HG03066 (cell line): ENCODE measurements at regions not wholly inside any gene's neighbourhood (a gene's known extent, or its start where the extent isn't known, plus 50 kb on each side); places are given as distances from the start of the nearest gene placed in this dataset.

Experiments used
- ATAC-seq: cut with Tn5 transposase; IDR thresholded peaks from one replicate; pipeline ENCODE4 v1.9.1; 2021; ENCODE audit warnings: low read depth; ENCODE audit not compliant: unreplicated experiment

DNA sequence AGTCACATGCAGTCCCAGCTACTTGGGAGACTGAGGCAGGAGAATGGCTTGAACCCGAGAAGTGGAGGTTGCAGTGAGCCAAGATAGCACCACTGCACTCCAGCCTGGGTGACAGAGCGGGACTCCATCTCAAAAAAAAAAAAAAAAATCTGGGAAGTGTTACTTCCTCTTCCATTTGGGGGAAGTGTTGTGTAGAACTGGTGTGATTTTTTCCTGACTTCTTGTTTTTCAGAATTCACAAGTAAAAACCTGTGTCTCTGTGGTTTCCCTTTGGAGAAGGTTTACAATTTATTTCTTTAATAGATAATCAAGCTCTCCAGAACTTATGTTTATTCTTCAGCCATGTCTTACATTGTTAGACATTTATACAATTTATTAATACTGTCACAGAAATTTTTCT is 396.1 kb downstream of the BRD1 start:
- ATAC-seq = no peak

DNA sequence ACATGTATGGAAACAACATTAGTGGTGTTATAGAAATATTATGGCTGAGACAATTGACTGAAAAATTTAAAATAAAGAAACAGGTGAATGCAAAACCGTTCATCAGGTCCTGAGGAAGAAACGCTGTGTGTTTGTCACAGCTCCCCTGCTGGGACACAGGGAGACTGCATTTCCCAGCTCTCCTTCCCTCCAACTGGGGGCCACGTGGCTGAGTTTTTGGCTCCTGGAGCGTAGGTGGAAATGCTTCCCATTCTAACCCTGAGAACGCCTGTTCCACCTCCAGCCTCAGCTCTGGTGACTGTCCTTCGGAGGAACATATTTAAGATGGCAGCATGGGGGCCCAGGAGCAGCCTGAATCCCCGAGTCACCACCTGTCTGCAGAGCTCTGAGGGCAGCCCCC is 398.6 kb downstream of the BRD1 start:
- no peak for ATAC-seq

DNA sequence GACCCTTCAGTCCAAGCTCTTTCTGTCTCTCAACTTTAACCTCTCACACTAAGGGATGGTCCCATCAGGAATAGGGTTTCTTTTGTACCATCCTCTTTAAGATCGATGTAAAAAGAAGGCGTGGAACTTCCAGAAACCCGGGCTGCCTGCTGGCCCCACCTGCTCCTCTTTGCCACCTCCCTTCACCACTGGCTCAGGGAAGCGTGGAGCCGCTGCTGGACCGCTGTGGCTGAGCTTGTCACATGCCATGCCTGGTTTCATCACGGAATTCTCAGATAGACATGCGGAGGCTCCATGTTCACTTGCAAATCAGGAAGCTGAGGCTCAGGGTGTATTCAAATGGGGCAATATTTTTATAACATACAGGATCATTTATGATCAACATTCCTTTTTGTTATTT is 399.7 kb downstream of the BRD1 start:
- no peak for ATAC-seq

DNA sequence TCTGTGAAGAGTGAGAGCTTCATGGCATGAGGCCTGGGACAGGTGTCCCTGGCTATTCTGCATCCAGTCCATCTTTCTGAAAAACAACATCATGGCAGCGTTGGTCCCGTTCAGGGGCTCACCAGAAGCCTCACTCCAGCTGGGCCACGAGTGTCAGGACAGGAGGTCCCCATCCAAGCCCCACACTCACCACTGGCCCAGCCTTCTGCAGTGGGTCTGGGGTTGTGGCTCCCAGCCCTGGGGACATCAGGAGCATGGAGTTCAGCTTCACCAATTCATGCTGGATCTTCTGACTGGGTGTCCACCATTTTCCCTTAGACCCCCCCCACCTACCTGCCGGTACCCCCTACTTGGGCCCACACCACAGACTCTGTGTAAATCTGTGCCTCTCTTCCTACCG is 400.3 kb downstream of the BRD1 start:
- no peak for ATAC-seq

DNA sequence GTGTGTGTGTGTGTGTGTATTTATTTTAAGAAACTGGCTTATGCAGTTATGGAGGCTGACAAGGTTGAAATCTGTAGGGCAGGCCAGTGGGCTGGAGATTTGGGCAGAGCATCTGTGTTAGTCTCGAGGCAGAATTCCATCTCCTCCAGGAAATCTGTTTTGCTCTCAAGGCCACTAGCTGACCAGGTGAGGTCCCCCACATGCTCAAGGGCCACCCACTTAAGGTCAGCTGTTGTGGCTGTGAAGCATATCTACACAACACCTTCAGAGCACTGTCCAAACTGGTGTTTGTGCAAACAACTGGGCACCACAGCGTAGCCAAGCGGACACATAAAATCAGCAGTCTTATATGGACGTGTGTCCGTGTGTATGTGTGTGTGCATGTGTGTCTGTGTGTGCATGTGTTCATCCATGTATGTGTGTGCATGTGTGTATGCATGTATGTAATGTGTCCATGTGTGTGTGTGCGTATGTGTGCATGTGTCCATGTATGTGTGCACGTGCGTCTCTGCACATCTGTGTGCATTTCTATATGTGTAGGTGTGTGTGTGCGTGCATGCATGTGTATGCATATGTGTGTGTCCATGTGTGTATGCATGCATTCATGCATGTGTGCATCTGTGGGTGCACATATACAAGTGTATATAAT is 400.9 kb downstream of the BRD1 start:
- no peak for ATAC-seq

DNA sequence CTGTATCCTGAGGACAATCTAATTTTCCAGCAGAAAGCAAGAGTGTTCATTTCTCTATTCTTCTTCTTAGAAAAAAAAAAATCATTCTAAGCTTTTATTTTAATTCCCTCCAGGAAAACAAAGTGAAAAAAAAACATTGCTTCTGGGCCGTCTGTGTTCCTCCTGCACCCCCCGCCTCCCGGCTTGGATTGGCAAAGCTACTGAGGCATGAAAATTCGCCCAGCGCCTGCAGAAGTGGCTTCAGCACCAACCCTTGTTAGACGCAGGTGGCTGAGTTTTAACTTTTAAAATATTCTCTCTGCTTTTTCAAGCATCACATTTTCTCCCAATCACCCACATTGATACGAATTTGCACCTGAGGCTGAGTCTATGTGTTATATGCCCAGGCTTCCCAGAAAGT is 401.6 kb downstream of the BRD1 start:
- no peak for ATAC-seq

DNA sequence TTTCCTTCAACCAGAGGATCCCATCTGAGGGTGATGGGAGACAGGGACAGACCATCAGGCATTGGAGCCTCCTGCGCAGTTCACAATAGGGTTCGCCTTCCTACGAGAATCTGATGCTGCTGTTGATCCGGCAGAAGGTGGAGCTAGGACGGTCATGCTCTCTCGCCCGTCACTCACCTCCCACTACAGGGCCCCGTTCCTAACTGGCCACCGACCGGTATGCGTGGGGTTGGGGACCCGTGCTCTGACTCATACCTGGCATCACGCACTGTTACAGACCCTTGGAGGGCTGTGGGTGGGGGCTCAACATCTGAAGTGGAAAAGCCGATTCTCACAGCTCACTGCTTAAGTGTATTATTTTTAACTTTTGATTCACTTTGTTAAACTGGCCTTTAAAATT is 402.3 kb downstream of the BRD1 start:
- ATAC-seq = no peak

DNA sequence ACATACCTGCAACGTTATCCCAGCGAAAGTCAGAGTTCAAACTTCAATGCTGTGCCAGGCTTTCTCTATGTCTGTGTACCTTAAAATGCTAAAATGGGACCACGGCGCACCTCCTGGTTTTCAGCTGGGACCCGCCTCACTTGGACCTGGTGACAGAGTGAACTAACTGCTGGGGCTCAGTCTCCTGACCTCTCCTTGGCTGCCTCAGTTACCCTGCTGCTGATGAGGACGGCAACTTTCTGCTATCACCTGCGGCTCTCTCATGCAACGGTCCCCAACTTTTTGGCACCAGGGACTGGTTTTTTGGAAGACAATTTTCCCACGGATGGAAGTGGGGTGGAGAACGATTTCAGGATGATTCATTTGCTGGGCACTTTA is 402.8 kb downstream of the BRD1 start:
- ATAC-seq = no peak

DNA sequence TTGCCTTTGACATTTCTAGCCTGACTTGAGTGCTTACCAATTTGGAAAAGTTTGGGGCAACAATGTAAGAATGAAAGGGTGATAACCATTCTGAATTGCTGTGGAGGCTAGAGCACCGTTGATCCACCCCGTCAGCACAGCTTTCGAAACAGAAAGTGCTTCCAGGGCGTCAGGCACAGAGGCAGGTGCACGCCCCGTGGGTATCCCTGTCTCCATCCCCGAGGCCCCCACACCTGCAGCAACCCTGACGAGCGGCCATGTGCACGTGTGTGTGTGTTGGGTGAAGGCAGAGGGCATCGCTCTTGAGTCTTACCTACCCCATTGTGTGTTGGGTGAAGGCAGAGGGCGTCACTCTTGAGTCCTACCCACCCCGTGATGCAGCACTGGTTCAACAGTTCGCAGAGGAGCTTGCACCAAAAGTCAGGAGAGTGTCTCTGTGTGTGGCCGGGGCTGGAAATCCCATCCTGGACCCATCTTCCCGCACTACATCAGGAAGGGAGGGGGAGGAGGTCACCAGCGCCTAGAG is 404.5 kb downstream of the BRD1 start:
- ATAC-seq = no peak

DNA sequence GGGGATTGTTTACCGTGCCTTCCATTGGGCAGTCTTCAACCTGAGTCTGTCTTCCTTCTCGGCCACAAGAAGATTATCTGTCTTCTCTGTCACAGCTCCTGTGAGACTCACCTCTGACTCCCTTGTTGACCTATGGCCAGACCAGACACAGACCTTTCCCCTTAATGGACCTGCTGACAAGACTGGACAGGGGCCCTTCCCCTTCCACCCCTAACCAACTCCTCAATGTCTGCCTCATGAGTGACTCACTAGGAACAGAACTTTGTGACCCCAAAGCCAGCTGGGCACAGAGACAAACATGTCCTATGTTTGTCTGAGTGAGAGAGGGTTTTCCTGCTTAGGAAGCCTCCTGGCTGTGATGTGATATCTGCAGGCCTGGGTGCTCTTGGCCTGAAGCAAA is 405.0 kb downstream of the BRD1 start:
- no peak for ATAC-seq

DNA sequence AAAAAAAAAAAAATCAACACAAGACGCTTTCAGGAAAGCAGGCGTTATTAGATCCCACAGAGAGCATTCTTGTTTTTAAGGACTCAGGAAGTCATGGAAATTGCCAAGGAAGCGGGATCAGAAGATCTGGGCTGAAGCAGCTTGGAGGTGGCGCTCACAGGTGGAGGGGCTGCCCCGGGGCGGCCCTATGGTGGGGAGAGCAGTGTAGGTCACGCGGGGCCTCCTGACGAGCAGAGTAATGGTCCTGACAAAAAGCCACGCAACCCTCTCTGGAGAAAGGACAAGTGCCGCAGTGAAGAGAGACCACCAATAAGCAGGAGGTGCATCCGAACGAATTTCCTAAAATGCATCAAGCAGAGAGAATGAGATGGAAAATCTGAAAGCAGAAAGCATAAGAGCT is 407.0 kb downstream of the BRD1 start:
- ATAC-seq = no peak

DNA sequence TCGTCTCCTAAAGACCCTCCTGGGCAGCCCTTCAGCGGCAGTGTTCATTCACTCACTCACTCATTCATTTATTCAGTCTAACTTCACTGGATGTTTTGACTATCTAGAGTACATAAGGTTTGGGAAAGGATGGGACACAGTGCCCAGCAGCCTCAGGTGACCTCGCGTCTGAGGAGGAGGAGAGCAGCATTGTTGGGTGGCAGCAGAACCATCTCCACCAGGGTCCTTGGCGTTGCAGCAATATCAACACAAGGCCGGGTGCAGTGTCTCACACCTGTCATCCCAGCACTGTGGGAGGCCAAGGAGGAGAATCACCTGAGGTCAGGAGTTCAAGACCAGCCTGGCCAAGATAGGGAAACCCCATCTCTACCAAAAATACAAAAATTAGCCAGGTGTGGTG is 408.0 kb downstream of the BRD1 start:
- ATAC-seq = no peak

DNA sequence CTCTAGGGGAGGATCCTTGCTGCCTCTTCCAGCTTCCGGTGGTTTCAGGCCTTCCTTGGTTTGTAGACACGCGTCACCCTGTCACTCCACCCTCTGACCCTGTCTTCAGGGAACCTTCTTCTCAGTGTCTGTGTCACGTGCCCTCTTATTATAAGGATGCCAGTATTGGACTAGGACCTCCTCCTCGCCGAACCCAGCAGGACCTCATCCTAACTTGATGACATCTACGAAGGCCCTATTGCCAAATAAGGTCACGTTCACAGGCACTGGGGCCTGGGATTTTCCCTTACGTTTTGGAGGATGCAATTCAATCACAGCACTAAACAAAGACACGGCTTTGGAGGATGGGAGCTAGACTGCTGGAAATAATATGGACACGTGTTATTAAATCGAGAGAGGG is 408.7 kb downstream of the BRD1 start:
- no peak for ATAC-seq

DNA sequence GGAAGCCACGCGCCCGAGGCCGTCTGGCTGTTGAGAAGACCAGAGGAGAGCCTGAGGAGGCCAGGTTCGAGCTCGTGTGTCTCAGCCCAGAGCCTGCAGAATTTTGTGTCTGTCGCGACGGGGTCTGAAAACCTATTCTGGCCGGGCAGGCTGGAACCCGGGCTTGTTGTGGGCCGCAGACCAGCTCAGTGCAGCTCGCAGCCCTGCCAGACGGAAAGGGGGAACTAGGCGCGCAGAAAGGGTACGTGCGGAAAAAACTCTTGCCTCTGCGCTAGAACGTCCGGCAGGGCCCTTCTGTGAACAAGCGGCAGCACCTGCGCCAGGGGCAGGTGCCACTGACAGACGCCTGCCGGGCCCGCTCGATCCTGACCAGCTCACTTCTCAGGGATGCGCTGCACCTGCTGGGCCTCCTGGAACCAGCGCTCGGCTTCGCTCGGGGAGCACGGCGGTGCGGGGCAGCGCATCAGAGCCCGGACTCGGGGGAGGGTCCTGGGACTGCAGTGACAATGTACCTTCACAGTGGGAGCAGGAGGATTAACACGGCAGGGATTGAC is 409.3 kb downstream of the BRD1 start:
- ATAC-seq = no peak

DNA sequence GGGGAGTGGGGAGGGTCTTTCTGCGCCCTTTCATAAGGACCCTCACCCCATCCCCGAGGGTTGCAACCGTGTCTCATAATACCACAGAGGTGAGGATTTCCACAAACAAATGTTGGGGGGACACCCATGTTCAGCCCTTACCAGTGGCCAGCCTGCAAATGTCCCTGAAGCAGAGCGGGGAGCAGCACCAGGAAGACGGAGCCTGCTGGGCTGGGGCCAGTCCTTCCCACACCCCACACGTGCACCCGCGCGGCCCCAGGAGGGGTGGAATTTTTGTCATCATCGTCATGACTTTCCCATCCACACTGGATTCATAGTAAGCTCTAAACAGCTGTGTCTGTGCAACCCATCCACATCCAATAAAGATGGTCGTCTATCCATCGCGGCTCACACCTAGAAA is 409.8 kb downstream of the BRD1 start:
- no peak for ATAC-seq

DNA sequence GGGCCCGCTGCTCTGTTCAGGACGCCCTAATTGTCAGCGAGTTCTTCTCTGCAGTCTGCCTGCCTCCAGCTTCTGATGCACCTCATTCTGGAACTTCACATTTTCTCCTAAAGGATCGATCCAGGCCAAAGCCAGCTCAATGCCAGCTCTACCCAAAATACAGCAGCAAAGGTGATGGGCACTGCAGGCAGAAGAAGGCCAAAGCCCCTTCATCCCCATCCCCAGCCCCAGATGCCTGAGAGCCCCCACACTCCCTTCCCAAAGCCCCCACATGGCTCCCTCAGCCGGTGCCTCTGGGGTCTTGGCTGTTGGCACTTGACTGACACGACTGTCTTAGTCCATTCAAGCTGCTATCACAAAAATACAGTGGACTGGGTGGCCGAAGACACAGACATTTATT is 410.3 kb downstream of the BRD1 start:
- ATAC-seq = no peak

DNA sequence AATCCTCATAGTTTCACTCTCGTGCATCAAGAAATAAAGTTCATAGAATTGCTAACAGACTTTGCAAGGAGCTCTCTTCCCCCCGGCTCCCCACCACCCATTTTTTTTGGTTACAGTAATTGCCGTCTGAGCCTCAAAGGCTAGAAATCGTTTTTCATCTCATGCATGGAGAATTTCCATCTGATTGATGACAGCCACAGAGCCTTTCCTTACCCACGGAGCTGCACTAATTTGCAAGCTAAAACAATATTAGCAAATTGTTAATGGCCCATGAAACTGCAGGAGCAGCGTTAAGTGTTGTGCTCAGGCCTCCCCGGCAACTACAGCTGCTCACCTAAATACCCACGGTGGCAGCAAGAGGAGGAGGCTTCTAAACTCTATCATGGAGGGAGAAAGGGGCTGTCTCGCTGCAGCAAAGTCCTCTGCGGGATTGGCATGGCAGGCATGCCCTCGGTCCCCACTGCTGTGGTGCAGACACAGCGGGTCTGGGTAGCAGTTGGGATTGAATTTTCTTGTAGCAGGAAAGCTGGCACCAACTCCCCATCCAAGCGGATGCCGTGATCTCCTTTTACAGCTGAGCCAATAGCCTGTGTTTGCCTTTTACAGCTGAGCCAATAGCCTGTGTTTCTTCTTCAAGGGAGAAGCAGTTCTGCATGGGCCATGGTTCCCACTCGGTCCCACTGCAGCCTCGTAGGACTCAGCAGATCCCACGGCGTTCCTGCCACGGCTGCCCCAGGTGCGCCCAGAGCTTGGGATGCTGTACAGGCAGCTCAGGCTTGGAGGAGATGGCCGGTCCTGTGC is 412.3 kb downstream of the BRD1 start:
- no peak for ATAC-seq

DNA sequence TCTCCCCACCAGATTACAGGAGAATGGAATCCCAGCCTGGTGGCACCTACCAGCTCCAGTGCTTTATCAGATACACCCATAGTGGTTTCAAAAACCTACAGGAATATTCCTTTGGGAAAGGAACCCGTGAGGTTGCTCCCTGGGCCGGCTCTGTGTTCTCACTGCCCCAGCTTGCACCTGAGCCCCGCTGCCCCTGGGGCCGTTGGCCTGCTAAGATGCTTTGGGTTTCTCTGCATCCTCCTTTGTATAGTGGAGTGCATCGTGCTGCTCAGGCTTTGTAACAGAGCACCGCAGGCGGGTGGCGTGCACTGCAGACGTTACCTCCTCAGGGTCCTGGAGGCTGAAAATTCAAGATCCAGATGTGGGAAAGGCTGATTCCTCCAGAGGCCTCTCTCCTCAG is 414.1 kb downstream of the BRD1 start:
- no peak for ATAC-seq

DNA sequence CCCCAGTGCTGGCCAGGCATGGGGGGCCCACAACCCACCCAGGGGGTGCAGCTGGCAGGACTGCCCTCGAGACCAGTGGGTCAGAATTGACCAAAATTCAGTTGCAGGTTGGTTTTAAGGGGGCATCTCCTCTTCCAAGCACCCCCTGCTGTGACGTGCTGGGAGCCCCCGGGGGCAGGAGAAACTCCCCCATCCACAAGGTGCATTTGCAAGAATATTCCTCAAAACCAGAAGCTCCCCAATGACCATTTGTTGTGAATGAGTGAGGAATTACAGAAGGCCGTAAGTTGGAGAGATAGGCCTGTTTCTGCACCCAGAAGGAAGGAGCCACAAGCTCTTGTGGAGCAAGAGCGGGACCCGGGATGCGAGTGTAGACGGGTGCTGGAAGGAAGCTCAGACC is 414.5 kb downstream of the BRD1 start:
- ATAC-seq = no peak

DNA sequence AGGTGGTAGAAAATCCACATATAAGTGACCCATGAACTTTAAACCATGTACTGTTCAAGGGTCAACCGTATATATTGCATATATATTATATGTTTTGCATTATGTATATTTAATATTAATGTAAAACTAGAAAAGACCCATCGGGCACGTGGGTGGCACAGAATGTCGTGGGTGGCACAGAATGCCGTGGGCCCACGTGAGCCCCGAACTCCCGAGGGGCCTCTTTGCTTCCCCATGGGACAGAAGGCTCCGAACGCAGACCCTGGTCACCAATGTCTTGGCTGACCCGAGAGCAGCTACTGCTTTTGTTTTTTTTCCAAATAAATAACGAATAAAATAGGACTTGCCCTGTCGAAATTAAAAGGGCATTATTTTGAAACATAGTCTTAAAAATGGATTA is 415.4 kb downstream of the BRD1 start:
- ATAC-seq = no peak

DNA sequence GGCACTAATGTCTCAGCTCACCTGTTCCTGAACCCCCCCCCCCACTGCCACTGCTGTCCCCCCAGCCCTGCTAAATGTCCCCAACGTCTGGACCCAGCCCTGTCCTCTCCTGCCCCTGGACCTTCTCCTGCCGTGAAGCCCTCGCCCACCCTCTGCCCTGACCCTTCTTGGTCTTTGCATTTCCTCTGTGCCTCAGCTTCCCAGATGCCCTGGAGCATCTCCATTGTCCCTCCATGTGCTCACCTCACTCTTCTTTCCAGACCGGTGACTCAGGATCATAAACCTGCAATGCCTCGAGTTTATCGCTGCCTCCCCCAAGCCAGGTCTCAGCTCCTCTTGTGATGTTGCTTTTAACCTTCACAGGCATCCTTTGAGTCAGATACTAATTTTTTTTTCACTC is 416.4 kb downstream of the BRD1 start:
- ATAC-seq = no peak
